Epithelial cell of esophagus (primary cell): ENCODE measurements at regions not wholly inside any gene's neighbourhood (a gene's known extent, or its start where the extent isn't known, plus 50 kb on each side); places are given as distances from the start of the nearest gene placed in this dataset.

Experiments used
- DNase-seq: peaks from one replicate; pipeline ENCODE4 v3.0.0; 2010; ENCODE audit warnings: low read depth
- H3K4me3 ChIP-seq: 2 replicates; pipeline ENCODE4 v1.5.1; 2011; ENCODE audit warnings: mild to moderate bottlenecking, low read length, control low read depth
- CTCF ChIP-seq: IDR thresholded peaks from 2 replicates; pipeline ENCODE4 v1.5.1; 2011; ENCODE audit warnings: low read depth, mild to moderate bottlenecking, low read length, control low read depth, inconsistent platforms; ENCODE audit not compliant: insufficient read depth; ENCODE audit errors: missing control alignments

GRCh38 chr10:91034494-91035159 lies 113.7 kb upstream of the ANKRD1 start:
- no peak overlapping the region for H3K4me3 ChIP-seq
- DNase-seq: no peak
- TF ChIP-seq CTCF: no peak

DNA sequence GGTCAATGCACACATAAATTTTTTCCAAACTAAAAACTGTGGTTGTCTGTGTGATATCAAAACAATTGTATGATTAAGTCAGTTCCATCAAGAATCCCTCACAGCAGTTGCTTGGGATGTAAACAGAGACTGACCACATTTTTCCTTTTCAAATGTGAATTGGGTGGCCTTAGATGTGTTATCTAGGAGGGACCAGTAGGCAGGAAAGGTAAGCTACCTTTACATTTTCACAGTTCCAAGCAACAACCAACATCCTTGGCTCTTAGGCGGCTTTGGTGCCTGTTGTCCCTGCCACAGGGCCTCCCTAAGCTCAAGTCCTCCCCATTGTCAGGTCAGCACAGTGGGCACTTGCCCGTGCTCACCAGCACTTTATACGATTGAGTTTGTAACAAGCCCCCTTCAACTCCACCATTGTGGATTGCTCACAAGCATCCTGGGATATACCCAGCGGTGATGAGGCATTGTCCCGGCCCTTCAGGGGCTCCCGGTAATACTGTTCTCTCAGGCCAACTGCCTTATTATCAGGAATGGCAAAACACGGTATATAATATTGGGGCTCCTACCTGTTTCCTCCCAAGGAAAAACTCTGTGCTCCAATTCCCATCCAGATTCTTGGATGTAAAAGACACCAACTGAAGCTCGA lies 114.9 kb upstream of the ANKRD1 start:
- H3K4me3 ChIP-seq: no peak overlapping the region
- DNase-seq: no peak
- no peak for TF ChIP-seq CTCF

GRCh38 chr10:91036807-91037411 lies 116.0 kb upstream of the ANKRD1 start:
- H3K4me3 ChIP-seq: no peak overlapping the region
- DNase-seq: no peak
- TF ChIP-seq CTCF: no peak

DNA sequence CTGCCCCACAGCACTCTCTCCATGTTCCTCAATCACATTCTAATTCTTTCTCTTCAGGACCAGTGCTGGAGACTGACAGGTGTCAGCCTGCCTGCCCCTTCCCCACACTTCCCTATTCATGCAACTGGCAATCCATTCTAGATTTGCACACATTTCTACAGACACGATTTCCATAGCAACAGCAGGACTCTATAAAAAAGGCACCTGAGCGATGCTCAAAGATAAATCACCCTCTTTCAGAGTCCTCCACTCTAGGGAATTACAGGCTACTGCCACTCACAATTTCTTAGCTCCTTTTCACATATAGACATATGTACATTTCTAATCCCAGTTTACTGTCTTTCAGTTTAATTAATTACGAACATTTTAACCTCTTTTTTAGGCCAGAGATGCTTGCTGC lies 118.1 kb upstream of the ANKRD1 start:
- no peak overlapping the region for H3K4me3 ChIP-seq
- no peak for TF ChIP-seq CTCF
- no peak for DNase-seq

- TF ChIP-seq CTCF: no peak
- H3K4me3 ChIP-seq: no peak overlapping the region
- DNase-seq: no peak
Measured at GRCh38 chr10:91040343-91040742, 119.5 kb upstream of the ANKRD1 start.

- TF ChIP-seq CTCF: no peak
- no peak for DNase-seq
- no peak overlapping the region for H3K4me3 ChIP-seq
Measured at GRCh38 chr10:91042069-91042468, 121.2 kb upstream of the ANKRD1 start.
